Osteoblast (primary cell): ENCODE measurements at regions not wholly inside any gene's neighbourhood (a gene's known extent, or its start where the extent isn't known, plus 50 kb on each side); places are given as distances from the start of the nearest gene placed in this dataset.
"Not testable (repeated sequence)": the region's sequence is repeated elsewhere in the genome, so short reads cannot be mapped to it uniquely, and the experiment has no call there.

Source experiments
- DNase-seq: peaks from one replicate; pipeline ENCODE4 v3.0.0; 2011; ENCODE audit warnings: low spot score, mixed read lengths; ENCODE audit not compliant: insufficient read length; ENCODE audit errors: missing footprints
- H2AFZ ChIP-seq: 2 replicates; pipeline ENCODE4 v1.6.0; 2011; ENCODE audit warnings: mild to moderate bottlenecking, low read length
- H3K27ac ChIP-seq: 2 replicates; pipeline ENCODE4 v1.5.1; 2011; ENCODE audit warnings: mild to moderate bottlenecking, low read depth, low read length, moderate library complexity
- H3K27me3 ChIP-seq: 2 replicates; pipeline ENCODE4 v1.6.0; 2012; ENCODE audit warnings: mild to moderate bottlenecking, control low read depth, inconsistent platforms, low read length, moderate library complexity; ENCODE audit not compliant: insufficient read depth
- H3K36me3 ChIP-seq: 2 replicates; pipeline ENCODE4 v1.5.1; 2011; ENCODE audit warnings: mild to moderate bottlenecking, low read length, control low read depth, moderate library complexity; ENCODE audit not compliant: insufficient read depth
- H3K4me1 ChIP-seq: 2 replicates; pipeline ENCODE4 v1.5.1; 2011; ENCODE audit warnings: mild to moderate bottlenecking, low read length, control low read depth, moderate library complexity; ENCODE audit not compliant: insufficient read depth
- H3K4me2 ChIP-seq: 2 replicates; pipeline ENCODE4 v1.6.0; 2011; ENCODE audit warnings: mild to moderate bottlenecking, low read length; ENCODE audit not compliant: insufficient read depth
- H3K4me3 ChIP-seq: fragments of 200-600 bp; sonication (generic); 3 replicates; pipeline ENCODE4 v1.5.1; 2012; ENCODE audit warnings: mild to moderate bottlenecking, low read length, inconsistent platforms; ENCODE audit not compliant: insufficient read depth
- H3K79me2 ChIP-seq: 2 replicates; pipeline ENCODE4 v1.6.0; 2012; ENCODE audit warnings: mild to moderate bottlenecking, low read length, control low read depth, inconsistent platforms; ENCODE audit not compliant: insufficient read depth
- H3K9me3 ChIP-seq: 2 replicates; pipeline ENCODE4 v1.5.1; 2011; ENCODE audit warnings: low read depth, low read length, control low read depth
- H4K20me1 ChIP-seq: 2 replicates; pipeline ENCODE4 v1.6.0; 2012; ENCODE audit warnings: mild to moderate bottlenecking, low read length, control low read depth; ENCODE audit not compliant: insufficient read depth

GRCh38 chr15:31673263-31673662 is 346.6 kb downstream of the KLF13 start:
- H3K9me3 ChIP-seq, H2AFZ ChIP-seq, H3K4me2 ChIP-seq, H4K20me1 ChIP-seq, H3K27me3 ChIP-seq, H3K4me1 ChIP-seq, H3K4me3 ChIP-seq, H3K79me2 ChIP-seq, DNase-seq, H3K36me3 ChIP-seq, H3K27ac ChIP-seq: not testable (repeated sequence)

- not testable (repeated sequence) for H4K20me1 ChIP-seq, H3K4me3 ChIP-seq, H3K79me2 ChIP-seq, H3K4me1 ChIP-seq, H3K9me3 ChIP-seq, H3K4me2 ChIP-seq, DNase-seq, H3K36me3 ChIP-seq, H3K27me3 ChIP-seq, H3K27ac ChIP-seq, H2AFZ ChIP-seq
Measured at GRCh38 chr15:31681529-31682259, 348.6 kb upstream of the CHRNA7 start.

- H3K27me3 ChIP-seq, H3K4me1 ChIP-seq, H3K9me3 ChIP-seq, H3K27ac ChIP-seq, H3K4me3 ChIP-seq, H3K36me3 ChIP-seq, H4K20me1 ChIP-seq, H3K4me2 ChIP-seq, DNase-seq, H2AFZ ChIP-seq, H3K79me2 ChIP-seq: not testable (repeated sequence)
Measured at GRCh38 chr15:31687088-31687487, 343.2 kb upstream of the CHRNA7 start.

GRCh38 chr15:31696509-31696908 is 333.8 kb upstream of the CHRNA7 start:
- not testable (repeated sequence) for DNase-seq, H3K4me3 ChIP-seq, H3K9me3 ChIP-seq, H3K27ac ChIP-seq, H3K27me3 ChIP-seq, H4K20me1 ChIP-seq, H3K4me1 ChIP-seq, H3K36me3 ChIP-seq, H3K4me2 ChIP-seq, H3K79me2 ChIP-seq, H2AFZ ChIP-seq

GRCh38 chr15:31705076-31705678 is 325.1 kb upstream of the CHRNA7 start:
- H3K4me3 ChIP-seq, DNase-seq, H3K9me3 ChIP-seq, H3K4me1 ChIP-seq, H3K4me2 ChIP-seq, H3K36me3 ChIP-seq, H4K20me1 ChIP-seq, H3K27me3 ChIP-seq, H2AFZ ChIP-seq, H3K27ac ChIP-seq, H3K79me2 ChIP-seq: not testable (repeated sequence)

- H3K27ac ChIP-seq, H4K20me1 ChIP-seq, H3K4me1 ChIP-seq, H3K27me3 ChIP-seq, H3K4me3 ChIP-seq, H2AFZ ChIP-seq, DNase-seq, H3K79me2 ChIP-seq, H3K36me3 ChIP-seq, H3K9me3 ChIP-seq, H3K4me2 ChIP-seq: not testable (repeated sequence)
Measured at GRCh38 chr15:31707944-31708702, 322.2 kb upstream of the CHRNA7 start.

GRCh38 chr15:31708703-31709327 is 321.5 kb upstream of the CHRNA7 start:
- H4K20me1 ChIP-seq, H3K79me2 ChIP-seq, H3K4me2 ChIP-seq, H3K27ac ChIP-seq, H2AFZ ChIP-seq, H3K4me3 ChIP-seq, H3K27me3 ChIP-seq, H3K36me3 ChIP-seq, H3K4me1 ChIP-seq, DNase-seq, H3K9me3 ChIP-seq: not testable (repeated sequence)

GRCh38 chr15:31709479-31709878 is 320.8 kb upstream of the CHRNA7 start:
- not testable (repeated sequence) for DNase-seq, H3K27me3 ChIP-seq, H2AFZ ChIP-seq, H3K9me3 ChIP-seq, H3K27ac ChIP-seq, H3K36me3 ChIP-seq, H3K4me2 ChIP-seq, H4K20me1 ChIP-seq, H3K4me3 ChIP-seq, H3K79me2 ChIP-seq, H3K4me1 ChIP-seq
